GM11168 (cell line): ENCODE measurements at regions not wholly inside any gene's neighbourhood (a gene's known extent, or its start where the extent isn't known, plus 50 kb on each side); places are given as distances from the start of the nearest gene placed in this dataset.
"Not testable (repeated sequence)": the region's sequence is repeated elsewhere in the genome, so short reads cannot be mapped to it uniquely, and the experiment has no call there.

Experiments used
- in situ Hi-C: fragments of 300-500 bp; cut with MboI; formaldehyde crosslinking; loops from one replicate; pipeline ENCODE4 v1.12.0; 2022; ENCODE audit warnings: low sequenced_read_pairs; ENCODE audit not compliant: unreplicated experiment

- in situ Hi-C loops, result no loop called here
These were observed 200.0 kb upstream of the CFAP20DC start for GRCh38 chr3:59249698-59250361.

- in situ Hi-C loops, result no loop called here
These were observed 199.2 kb upstream of the CFAP20DC start for GRCh38 chr3:59249004-59249403.

- in situ Hi-C loops, result no loop called here
These were observed 197.6 kb upstream of the CFAP20DC start for GRCh38 chr3:59247402-59247841.

- in situ Hi-C loops, result no loop called here
These were observed 197.0 kb upstream of the CFAP20DC start for GRCh38 chr3:59246719-59247401.

- in situ Hi-C loops, result no loop called here
These were observed 196.2 kb upstream of the CFAP20DC start for GRCh38 chr3:59245859-59246501.

GRCh38 chr3:59245300-59245858 is 195.6 kb upstream of the CFAP20DC start:
- in situ Hi-C loops, result no loop called here

GRCh38 chr3:59244343-59244742 is 194.5 kb upstream of the CFAP20DC start:
- in situ Hi-C loops, result no loop called here

- in situ Hi-C loops, result no loop called here
These were observed 193.7 kb upstream of the CFAP20DC start for GRCh38 chr3:59243476-59243875.

- in situ Hi-C loops, result no loop called here
These were observed 190.9 kb upstream of the CFAP20DC start for GRCh38 chr3:59240666-59241255.

- in situ Hi-C loops, result no loop called here
These were observed 187.3 kb upstream of the CFAP20DC start for GRCh38 chr3:59237121-59237520.

- in situ Hi-C loops, result no loop called here
These were observed 185.8 kb upstream of the CFAP20DC start for GRCh38 chr3:59235634-59236012.

- in situ Hi-C loops, result no loop called here
These were observed 185.2 kb upstream of the CFAP20DC start for GRCh38 chr3:59234884-59235633.

GRCh38 chr3:59230379-59230778 is 180.6 kb upstream of the CFAP20DC start:
- in situ Hi-C loops, result not testable (repeated sequence)

- in situ Hi-C loops, result loop anchor here (25.0 kb wide), 1 partner anchor 648 kb away; no protein-coding TSS in a partner anchor
These were observed 164.0 kb upstream of the CFAP20DC start for GRCh38 chr3:59213860-59214259.

GRCh38 chr3:59212128-59212779 is 162.4 kb upstream of the CFAP20DC start:
- in situ Hi-C loops, result loop anchor here (25.0 kb wide), 1 partner anchor 650 kb away; no protein-coding TSS in a partner anchor

- in situ Hi-C loops, result loop anchor here (25.0 kb wide), 1 partner anchor 652 kb away; no protein-coding TSS in a partner anchor
These were observed 160.4 kb upstream of the CFAP20DC start for GRCh38 chr3:59210260-59210659.

- in situ Hi-C loops, result no loop called here
These were observed 142.6 kb upstream of the CFAP20DC start for GRCh38 chr3:59192473-59192872.

GRCh38 chr3:59191651-59192050 is 141.8 kb upstream of the CFAP20DC start:
- in situ Hi-C loops, result no loop called here

GRCh38 chr3:59189939-59190338 is 140.1 kb upstream of the CFAP20DC start:
- in situ Hi-C loops, result no loop called here
